ENCODE measurements at regions not wholly inside any gene's neighbourhood (a gene's known extent, or its start where the extent isn't known, plus 50 kb on each side); places are given as distances from the start of the nearest gene placed in this dataset.

GRCh38 chr12:71004578-71004977 is 84.0 kb upstream of the PTPRR start:
- no peak overlapping the region for H3K9ac ChIP-seq (ENCODE audit: control insufficient read depth, extremely low read depth, insufficient read depth, low read length)
- dilution Hi-C loops (cut with MboI; ENCODE audit: extremely low pct_ligation_motif_present, low sequenced_read_pairs) = loop anchor here (25.0 kb wide), 1 partner anchor 267 kb away; no protein-coding TSS in a partner anchor
- no peaks in the 10 kb centered on the region for H3K79me2 ChIP-seq (ENCODE audit: control insufficient read depth, insufficient read depth, low read length)
- no peak overlapping the region for H2AFZ ChIP-seq (ENCODE audit: control insufficient read depth, low read length)
- no peaks in the 10 kb centered on the region for H3K4me1 ChIP-seq (ENCODE audit: control insufficient read depth, extremely low read depth, insufficient read depth, low read length)
- DNase-seq (ENCODE audit: low read depth, low spot score) (no peak), FAIRE-seq (no peak)
- H4K20me1 ChIP-seq (ENCODE audit: control insufficient read depth, extremely low read depth, insufficient read depth, low read length) = no peaks in the 10 kb centered on the region
- no peaks in the 10 kb centered on the region for H3K27me3 ChIP-seq (ENCODE audit: control insufficient read depth, extremely low read depth, insufficient read depth, low read length)
- no peaks in the 10 kb centered on the region for H3K9me3 ChIP-seq (ENCODE audit: control insufficient read depth, low read depth, low read length)
- H3K4me3 ChIP-seq (ENCODE audit: control insufficient read depth in 2 of 3, extremely low read depth in 1 of 3, insufficient read depth in 2 of 3, low read depth in 1 of 3, low read length in 3 of 3) = no peak overlapping the region
- no peak for TF ChIP-seq EZH2 (IDR thresholded peaks at IDR 0.05; ENCODE audit: low read length)
- TF ChIP-seq, protein P1, sequence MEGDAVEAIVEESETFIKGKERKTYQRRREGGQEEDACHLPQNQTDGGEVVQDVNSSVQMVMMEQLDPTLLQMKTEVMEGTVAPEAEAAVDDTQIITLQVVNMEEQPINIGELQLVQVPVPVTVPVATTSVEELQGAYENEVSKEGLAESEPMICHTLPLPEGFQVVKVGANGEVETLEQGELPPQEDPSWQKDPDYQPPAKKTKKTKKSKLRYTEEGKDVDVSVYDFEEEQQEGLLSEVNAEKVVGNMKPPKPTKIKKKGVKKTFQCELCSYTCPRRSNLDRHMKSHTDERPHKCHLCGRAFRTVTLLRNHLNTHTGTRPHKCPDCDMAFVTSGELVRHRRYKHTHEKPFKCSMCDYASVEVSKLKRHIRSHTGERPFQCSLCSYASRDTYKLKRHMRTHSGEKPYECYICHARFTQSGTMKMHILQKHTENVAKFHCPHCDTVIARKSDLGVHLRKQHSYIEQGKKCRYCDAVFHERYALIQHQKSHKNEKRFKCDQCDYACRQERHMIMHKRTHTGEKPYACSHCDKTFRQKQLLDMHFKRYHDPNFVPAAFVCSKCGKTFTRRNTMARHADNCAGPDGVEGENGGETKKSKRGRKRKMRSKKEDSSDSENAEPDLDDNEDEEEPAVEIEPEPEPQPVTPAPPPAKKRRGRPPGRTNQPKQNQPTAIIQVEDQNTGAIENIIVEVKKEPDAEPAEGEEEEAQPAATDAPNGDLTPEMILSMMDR (optimal IDR thresholded peaks at IDR 0.05 in 1 of 3, IDR thresholded peaks at IDR 0.05 in 1 of 3, conservative IDR thresholded peaks at IDR 0.05 in 1 of 3; ENCODE audit: extremely low read depth in 1 of 3, insufficient read depth in 2 of 3, low read length in 3 of 3) = no peak
- H3K27ac ChIP-seq (ENCODE audit: control insufficient read depth, insufficient read depth, low read length) = no peak overlapping the region
- no peak overlapping the region for H3K4me2 ChIP-seq (ENCODE audit: control insufficient read depth, extremely low read depth, insufficient read depth, low read depth, low read length)
- no peaks in the 10 kb centered on the region for H3K36me3 ChIP-seq (ENCODE audit: control insufficient read depth in 2 of 2, extremely low read depth in 1 of 2, insufficient read depth in 2 of 2, low read length in 2 of 2)
- H3K9me1 ChIP-seq (ENCODE audit: control insufficient read depth, extremely low read depth, insufficient read depth, low read length) = no peaks in the 10 kb centered on the region

- no peaks in the 10 kb centered on the region for H4K20me1 ChIP-seq (ENCODE audit: control insufficient read depth, extremely low read depth, insufficient read depth, low read length)
- no peak overlapping the region for H2AFZ ChIP-seq (ENCODE audit: control insufficient read depth, low read length)
- dilution Hi-C loops (cut with MboI; ENCODE audit: extremely low pct_ligation_motif_present, low sequenced_read_pairs) = loop anchor here (25.0 kb wide), 1 partner anchor 263 kb away; no protein-coding TSS in a partner anchor
- no peak overlapping the region for H3K4me3 ChIP-seq (ENCODE audit: control insufficient read depth in 2 of 3, extremely low read depth in 1 of 3, insufficient read depth in 2 of 3, low read depth in 1 of 3, low read length in 3 of 3)
- no peaks in the 10 kb centered on the region for H3K27me3 ChIP-seq (ENCODE audit: control insufficient read depth, extremely low read depth, insufficient read depth, low read length)
- H3K27ac ChIP-seq (ENCODE audit: control insufficient read depth, insufficient read depth, low read length) = no peak overlapping the region
- DNase-seq (ENCODE audit: low read depth, low spot score) (no peak), FAIRE-seq (no peak)
- no peak for TF ChIP-seq EZH2 (IDR thresholded peaks at IDR 0.05; ENCODE audit: low read length)
- TF ChIP-seq, protein P1 (optimal IDR thresholded peaks at IDR 0.05 in 1 of 3, IDR thresholded peaks at IDR 0.05 in 1 of 3, conservative IDR thresholded peaks at IDR 0.05 in 1 of 3; ENCODE audit: extremely low read depth in 1 of 3, insufficient read depth in 2 of 3, low read length in 3 of 3) = no peak
- H3K9me1 ChIP-seq (ENCODE audit: control insufficient read depth, extremely low read depth, insufficient read depth, low read length) = no peaks in the 10 kb centered on the region
- H3K79me2 ChIP-seq (ENCODE audit: control insufficient read depth, insufficient read depth, low read length) = no peaks in the 10 kb centered on the region
- H3K36me3 ChIP-seq (ENCODE audit: control insufficient read depth in 2 of 2, extremely low read depth in 1 of 2, insufficient read depth in 2 of 2, low read length in 2 of 2) = no peaks in the 10 kb centered on the region
- H3K4me2 ChIP-seq (ENCODE audit: control insufficient read depth, extremely low read depth, insufficient read depth, low read depth, low read length) = no peak overlapping the region
- no peaks in the 10 kb centered on the region for H3K9me3 ChIP-seq (ENCODE audit: control insufficient read depth, low read depth, low read length)
- H3K4me1 ChIP-seq (ENCODE audit: control insufficient read depth, extremely low read depth, insufficient read depth, low read length) = no peaks in the 10 kb centered on the region
- no peak overlapping the region for H3K9ac ChIP-seq (ENCODE audit: control insufficient read depth, extremely low read depth, insufficient read depth, low read length)
Measured at GRCh38 chr12:71000748-71001147, 80.2 kb upstream of the PTPRR start.

Data from keratinocyte (primary cell).